Mucosa of descending colon (tissue), 3 donors: ENCODE measurements at regions not wholly inside any gene's neighbourhood (a gene's known extent, or its start where the extent isn't known, plus 50 kb on each side); places are given as distances from the start of the nearest gene placed in this dataset.

Source experiments
- ATAC-seq: fragments of 200-7000 bp; cut with Tn5 transposase; one replicate; pipeline ENCODE4 v1.9.1; 2020; ENCODE audit warnings: mild to moderate bottlenecking, moderate library complexity
- DNase-seq, 3 donors: peaks; one replicate each; pipeline ENCODE4 v3.0.0-alpha.2; 2020
- H3K36me3 ChIP-seq: fragments of 200-600 bp; one replicate; pipeline ENCODE4 v1.8.0; 2021; ENCODE audit warnings: low read depth, mild to moderate bottlenecking
- H3K4me1 ChIP-seq: fragments of 200-600 bp; one replicate; pipeline ENCODE4 v1.8.0; 2021; ENCODE audit warnings: low read depth, mild to moderate bottlenecking
- H3K4me3 ChIP-seq: fragments of 200-600 bp; one replicate; pipeline ENCODE4 v1.8.0; 2021; ENCODE audit warnings: mild to moderate bottlenecking
- H3K9me3 ChIP-seq: fragments of 200-600 bp; one replicate; pipeline ENCODE4 v1.8.0; 2021; ENCODE audit warnings: mild to moderate bottlenecking
- intact Hi-C, 2 donors: fragments of 100-400 bp; cut with DNase I in 1 of 2; cut with micrococcal nuclease in 1 of 2; formaldehyde crosslinking; loops; one replicate each; pipeline versions ENCODE4 v1.11.0 to v1.11.1; 2022; cut with DNase I, micrococcal nuclease
- TF ChIP-seq, protein P1 (sequence below): fragments of 200-600 bp; IDR thresholded peaks from one replicate; pipeline ENCODE4 v1.8.0; 2022; ENCODE audit warnings: antibody characterized with exemption, mild to moderate bottlenecking
- donor health status: DM: no; HTN: no; CAD: no; lungs with moderate emphysema.
- donor health status: DM: no; HTN: no; CAD: no.
- donor health status: DM: no; HTN: yes; CAD: no.

DNA sequence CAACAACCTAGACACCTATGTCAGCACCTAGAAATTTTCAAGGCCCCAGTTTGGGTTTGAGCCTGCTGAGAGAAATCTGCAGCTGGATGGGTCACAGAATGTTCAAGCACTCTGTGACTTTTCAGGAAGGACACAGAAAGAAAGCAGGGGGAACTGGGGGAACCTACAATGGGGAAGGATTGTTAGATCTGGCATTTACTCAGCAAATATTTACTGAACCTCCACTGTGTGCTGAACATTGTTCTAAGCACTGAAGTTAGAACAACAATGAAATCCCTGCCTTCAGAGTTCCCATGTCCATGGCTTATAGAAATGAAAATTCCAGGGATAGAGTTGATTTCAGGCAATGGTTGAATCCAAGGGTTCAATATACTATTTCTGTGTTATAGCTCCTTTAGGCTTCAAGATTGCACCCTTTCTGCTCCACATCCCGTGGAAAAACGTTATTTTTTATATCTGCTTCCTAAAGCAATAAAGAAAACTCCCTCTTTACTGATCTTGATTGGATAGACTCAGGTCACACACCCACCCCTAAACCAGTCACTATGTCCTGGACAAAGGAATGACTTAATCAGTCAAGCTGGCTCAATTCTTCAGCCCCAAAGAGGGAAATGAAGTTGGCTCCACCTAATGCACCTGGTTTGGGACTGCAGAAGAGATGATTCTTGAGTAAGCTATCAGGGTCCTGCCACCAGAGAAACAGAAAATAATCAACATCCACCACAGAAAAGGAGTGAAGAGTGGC is 95.1 kb downstream of the OR5AK2 start:
- Histone ChIP-seq H3K9me3 (no peaks in the 10 kb centered on the region), H3K4me1 (no peaks in the 10 kb centered on the region), H3K36me3 (no peaks in the 10 kb centered on the region), H3K4me3 (no peak overlapping the region)
- intact Hi-C loops: no loop called here
- ATAC-seq (peak; percentile 50), DNase-seq (no peak)
- TF ChIP-seq, protein P1, sequence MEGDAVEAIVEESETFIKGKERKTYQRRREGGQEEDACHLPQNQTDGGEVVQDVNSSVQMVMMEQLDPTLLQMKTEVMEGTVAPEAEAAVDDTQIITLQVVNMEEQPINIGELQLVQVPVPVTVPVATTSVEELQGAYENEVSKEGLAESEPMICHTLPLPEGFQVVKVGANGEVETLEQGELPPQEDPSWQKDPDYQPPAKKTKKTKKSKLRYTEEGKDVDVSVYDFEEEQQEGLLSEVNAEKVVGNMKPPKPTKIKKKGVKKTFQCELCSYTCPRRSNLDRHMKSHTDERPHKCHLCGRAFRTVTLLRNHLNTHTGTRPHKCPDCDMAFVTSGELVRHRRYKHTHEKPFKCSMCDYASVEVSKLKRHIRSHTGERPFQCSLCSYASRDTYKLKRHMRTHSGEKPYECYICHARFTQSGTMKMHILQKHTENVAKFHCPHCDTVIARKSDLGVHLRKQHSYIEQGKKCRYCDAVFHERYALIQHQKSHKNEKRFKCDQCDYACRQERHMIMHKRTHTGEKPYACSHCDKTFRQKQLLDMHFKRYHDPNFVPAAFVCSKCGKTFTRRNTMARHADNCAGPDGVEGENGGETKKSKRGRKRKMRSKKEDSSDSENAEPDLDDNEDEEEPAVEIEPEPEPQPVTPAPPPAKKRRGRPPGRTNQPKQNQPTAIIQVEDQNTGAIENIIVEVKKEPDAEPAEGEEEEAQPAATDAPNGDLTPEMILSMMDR: no peak

DNA sequence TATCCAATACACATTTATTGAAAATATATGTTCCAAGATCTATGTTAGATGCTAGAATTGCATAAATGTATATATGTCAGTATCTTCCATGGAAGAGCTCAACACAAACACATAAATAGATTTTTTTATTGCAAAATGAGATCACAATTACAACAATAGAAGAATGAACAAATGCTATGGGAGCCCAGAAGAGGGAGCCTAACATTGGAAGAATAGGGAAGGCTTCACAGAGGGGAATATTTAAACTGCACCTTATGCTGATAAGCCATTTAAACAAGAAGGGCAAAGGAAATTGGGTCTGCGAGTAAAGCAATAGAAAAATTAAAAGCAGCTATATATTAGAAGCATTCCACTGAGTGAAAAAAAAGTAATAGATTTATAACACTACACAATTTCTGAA is 96.1 kb upstream of the LRRC55 start:
- Histone ChIP-seq H3K4me1 (no peaks in the 10 kb centered on the region), H3K36me3 (no peaks in the 10 kb centered on the region), H3K9me3 (no peaks in the 10 kb centered on the region), H3K4me3 (no peak overlapping the region)
- TF ChIP-seq, protein P1: no peak
- intact Hi-C loops: no loop called here
- DNase-seq (no peak), ATAC-seq (no peak)

DNA sequence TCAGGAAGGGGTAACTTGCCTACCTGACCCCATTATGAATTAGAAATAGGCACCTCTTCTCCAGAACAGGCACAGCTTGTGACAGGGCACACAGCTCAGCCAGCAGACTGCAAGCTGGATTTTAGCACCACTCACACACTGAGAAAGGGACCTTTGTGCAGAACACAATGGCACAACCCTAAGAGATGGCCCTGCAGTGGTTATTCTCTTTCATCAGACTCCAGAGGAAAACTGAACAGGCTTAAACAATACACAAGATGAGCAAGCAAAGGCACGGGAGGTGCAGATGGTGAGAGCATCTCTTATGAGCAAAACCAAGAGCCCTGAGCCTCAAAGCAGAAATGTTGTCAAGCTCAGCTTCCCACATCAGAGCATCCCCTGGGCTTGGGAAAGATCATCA is 93.8 kb upstream of the LRRC55 start:
- TF ChIP-seq, protein P1: no peak
- intact Hi-C loops: no loop called here
- H3K36me3 ChIP-seq: no peaks in the 10 kb centered on the region
- no peak for DNase-seq
- no peak for ATAC-seq
- no peak overlapping the region for H3K4me3 ChIP-seq
- no peaks in the 10 kb centered on the region for H3K9me3 ChIP-seq
- H3K4me1 ChIP-seq: no peaks in the 10 kb centered on the region

DNA sequence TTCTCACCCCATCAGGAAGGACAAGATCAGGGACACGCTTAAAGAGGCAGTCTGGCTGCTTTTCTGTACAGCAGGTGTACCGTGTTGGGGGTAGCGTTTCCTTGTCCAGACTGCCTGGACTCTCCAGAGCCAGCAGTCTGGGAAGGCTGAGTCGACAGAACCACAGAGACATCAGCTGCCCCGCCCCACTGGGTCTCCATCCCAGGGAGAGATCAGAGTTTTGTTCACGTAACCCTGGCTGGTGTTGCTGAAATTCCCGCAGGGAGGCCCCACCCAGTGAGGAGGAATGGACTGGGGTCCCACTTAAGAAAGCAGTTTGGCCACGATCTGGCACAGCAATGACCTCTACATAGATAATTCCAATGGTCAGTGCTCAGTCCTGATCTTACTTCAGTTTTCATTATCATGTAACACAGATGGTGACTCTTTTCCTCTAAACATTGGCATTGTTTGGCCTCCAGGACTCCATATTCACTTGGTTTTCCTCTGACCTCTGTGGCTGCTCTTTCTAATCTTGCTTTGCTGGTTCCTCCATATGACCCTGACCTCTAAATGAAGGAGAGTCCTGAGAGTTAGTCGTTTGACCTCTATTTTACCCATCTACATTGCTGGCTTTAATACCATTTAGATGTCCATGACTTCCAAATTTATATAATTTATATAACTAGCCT is 89.6 kb upstream of the LRRC55 start:
- DNase-seq (no peak), ATAC-seq (no peak)
- Histone ChIP-seq H3K36me3 (no peaks in the 10 kb centered on the region), H3K9me3 (no peaks in the 10 kb centered on the region), H3K4me1 (no peaks in the 10 kb centered on the region), H3K4me3 (no peak overlapping the region)
- intact Hi-C loops: no loop called here
- TF ChIP-seq, protein P1: no peak

DNA sequence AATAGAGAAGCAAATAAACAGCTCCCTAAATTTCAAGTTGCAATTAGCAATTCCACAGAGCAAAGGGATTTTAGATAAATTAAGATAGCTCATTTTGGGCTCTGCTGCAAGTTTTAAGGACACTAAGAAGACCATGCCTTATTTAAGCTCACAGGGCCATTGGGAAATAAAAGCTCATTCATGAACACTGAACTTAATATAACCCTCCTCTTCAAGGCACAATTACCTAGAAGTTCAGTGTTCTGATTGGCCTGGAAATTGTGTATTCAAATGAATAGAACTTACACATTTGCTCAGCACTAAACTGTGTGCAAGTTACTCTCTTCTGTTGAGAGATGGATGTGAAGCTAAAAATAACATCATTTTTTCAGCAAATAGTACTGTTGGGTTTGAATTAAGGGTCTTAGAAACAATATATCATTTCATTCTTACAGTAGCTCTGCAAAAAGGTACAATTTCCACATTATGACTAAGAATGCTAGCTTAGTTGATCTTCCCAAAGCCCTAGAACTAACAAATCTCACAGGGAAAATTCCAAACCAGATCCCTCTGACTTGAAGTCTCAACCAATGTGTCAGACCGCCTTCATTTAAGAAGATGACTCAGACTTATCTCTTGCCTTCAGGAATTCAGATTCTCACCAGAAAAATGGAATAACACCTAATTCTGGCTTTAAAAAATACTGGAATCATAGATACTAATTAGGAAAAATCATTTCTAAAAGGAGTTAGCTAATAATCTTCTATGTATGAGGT is 87.4 kb upstream of the LRRC55 start:
- TF ChIP-seq, protein P1: no peak
- intact Hi-C loops: no loop called here
- Histone ChIP-seq H3K9me3 (no peaks in the 10 kb centered on the region), H3K4me1 (no peaks in the 10 kb centered on the region), H3K36me3 (no peaks in the 10 kb centered on the region), H3K4me3 (no peak overlapping the region)
- ATAC-seq (no peak), DNase-seq (no peak)
